Upper lobe of left lung (tissue), 4 donors: ENCODE measurements at regions not wholly inside any gene's neighbourhood (a gene's known extent, or its start where the extent isn't known, plus 50 kb on each side); places are given as distances from the start of the nearest gene placed in this dataset.

Source experiments
- POLR2A ChIP-seq, 4 donors: fragments of 450-650 bp; IDR thresholded peaks; one replicate each; pipeline ENCODE4 v1.5.1; 2016 to 2017; ENCODE audit warnings: antibody characterized with exemption in 4 of 4, mild to moderate bottlenecking in 2 of 4
- POLR2AphosphoS5 ChIP-seq, 2 donors: sonication (generic); formaldehyde crosslinking; IDR thresholded peaks; one replicate each; pipeline ENCODE4 v1.5.1; 2017; ENCODE audit warnings: antibody characterized with exemption in 2 of 2
- TF ChIP-seq, protein P1 (sequence below), 6 experiments: fragments of 450-650 bp in 4 of 6; fragments of 200-600 bp in 2 of 6; sonication (generic) in 2 of 6; IDR thresholded peaks; one replicate each; pipeline ENCODE4 v1.5.1; 2016 to 2019; ENCODE audit warnings: antibody characterized with exemption in 6 of 6

DNA sequence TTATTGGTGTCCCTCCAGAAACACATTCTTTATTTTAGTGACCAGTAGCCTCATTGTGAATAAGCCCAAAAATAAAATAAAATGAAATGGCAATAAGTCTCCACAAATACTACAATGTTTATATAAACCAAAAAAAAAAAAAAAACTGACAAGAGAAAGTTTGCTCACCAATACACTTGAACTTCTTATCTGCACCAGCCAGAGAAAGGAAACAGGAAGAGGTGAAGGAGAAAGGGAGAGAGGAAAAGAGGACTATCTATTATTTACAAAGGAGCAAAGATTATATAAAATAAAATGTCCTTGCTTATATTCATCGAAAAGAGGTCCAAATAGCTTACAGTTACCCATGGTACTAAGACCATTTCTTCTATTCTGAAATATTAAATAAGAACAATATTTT, 176.4 kb upstream of the CCNG1 start:
- TF ChIP-seq, protein P1, sequence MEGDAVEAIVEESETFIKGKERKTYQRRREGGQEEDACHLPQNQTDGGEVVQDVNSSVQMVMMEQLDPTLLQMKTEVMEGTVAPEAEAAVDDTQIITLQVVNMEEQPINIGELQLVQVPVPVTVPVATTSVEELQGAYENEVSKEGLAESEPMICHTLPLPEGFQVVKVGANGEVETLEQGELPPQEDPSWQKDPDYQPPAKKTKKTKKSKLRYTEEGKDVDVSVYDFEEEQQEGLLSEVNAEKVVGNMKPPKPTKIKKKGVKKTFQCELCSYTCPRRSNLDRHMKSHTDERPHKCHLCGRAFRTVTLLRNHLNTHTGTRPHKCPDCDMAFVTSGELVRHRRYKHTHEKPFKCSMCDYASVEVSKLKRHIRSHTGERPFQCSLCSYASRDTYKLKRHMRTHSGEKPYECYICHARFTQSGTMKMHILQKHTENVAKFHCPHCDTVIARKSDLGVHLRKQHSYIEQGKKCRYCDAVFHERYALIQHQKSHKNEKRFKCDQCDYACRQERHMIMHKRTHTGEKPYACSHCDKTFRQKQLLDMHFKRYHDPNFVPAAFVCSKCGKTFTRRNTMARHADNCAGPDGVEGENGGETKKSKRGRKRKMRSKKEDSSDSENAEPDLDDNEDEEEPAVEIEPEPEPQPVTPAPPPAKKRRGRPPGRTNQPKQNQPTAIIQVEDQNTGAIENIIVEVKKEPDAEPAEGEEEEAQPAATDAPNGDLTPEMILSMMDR (IDR thresholded peaks at IDR 0.05): no peak
- TF ChIP-seq POLR2AphosphoS5 (IDR thresholded peaks at IDR 0.05): no peak
- no peak for TF ChIP-seq POLR2A (IDR thresholded peaks at IDR 0.05)
